Stimulated activated CD4-positive, alpha-beta T cell treated with anti-CD3 and anti-CD28 coated beads, TNF-alpha, amount 100 ng/mL, for 24 hours (primary cell): ENCODE measurements at regions not wholly inside any gene's neighbourhood (a gene's known extent, or its start where the extent isn't known, plus 50 kb on each side); places are given as distances from the start of the nearest gene placed in this dataset.

Experiments
- DNase-seq, 3 experiments: peaks; one replicate each; pipeline ENCODE4 v3.0.0-alpha.2; 2020; ENCODE audit warnings: low read depth in 3 of 3

DNA sequence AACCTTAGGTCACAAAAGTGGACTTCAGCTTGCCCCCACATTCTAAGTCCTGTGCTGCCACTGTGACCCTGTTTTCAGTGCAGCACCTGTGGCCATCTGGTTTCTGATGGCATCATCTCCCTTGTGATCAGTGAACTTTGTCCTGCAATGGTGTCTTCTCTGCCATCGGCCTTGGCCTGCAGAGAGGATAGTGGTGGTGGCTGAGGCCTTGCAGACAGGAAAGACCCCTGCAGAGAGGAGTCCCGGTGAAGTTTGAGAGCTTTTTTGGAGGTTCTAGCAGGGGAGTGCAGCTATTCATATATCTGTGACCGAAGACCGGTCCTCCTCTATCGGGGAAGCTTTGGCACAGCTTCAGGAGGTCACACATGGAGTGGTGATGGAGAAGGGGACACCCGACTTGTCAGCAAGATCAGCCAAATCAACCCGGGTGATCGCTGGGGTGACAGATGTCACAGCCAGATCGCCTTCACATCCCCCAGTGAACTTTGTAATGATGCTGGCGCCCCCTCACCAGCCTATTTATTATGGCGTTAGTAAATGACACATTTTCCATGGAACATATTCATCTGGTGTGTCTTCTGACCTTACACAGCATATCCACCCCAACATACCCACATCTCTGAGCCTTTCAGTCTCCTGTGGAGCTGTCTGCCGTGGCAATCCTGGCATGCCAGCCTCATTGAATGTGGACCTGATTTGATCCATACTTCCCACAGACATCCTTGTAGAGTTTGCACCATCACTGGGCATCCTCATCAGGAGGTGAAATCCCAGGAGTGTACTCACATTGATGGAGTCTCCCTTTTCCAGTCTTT lies 136.1 kb downstream of the PAPOLA start:
- no peak for DNase-seq

GRCh38 chr14:96639550-96639949 lies 137.4 kb downstream of the PAPOLA start:
- DNase-seq: no peak

GRCh38 chr14:96648506-96649326 lies 146.5 kb downstream of the PAPOLA start:
- no peak for DNase-seq

DNA sequence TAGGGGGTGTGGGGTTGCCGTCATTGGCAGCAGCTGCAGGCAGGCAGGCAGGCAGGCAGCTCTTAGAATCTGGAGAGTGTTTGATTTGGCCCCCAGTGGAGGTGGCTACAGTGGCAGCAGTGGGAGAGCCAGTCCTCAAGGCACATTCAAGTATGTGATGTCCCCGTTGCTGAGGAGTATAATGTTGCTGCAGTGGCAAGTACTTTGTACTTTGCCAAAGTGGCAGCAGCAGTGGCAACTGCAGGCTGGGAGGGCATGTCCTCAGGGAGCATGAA lies 147.1 kb downstream of the PAPOLA start:
- no peak for DNase-seq

DNA sequence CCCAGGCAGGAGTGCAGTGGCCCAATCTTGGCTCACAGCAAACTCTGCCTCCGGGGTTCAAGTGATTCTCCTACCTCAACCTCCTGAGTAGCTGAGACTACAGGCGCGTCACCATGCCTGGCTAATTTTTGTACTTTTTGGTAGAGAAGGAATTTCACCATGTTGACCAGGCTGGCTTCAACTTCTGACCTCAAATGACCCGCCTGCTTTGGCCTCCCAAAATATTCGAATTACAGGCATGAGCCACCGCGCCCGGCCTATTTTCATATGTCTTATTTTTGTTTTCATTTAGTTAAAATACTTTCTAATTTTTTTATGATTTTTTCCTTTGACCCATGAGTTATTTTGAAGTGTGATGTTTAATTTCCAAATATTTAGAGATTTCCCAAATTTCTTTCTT lies 143.6 kb upstream of the VRK1 start:
- no peak for DNase-seq

GRCh38 chr14:96658611-96659010 lies 138.6 kb upstream of the VRK1 start:
- DNase-seq: no peak

- DNase-seq: no peak
Observed at GRCh38 chr14:96660123-96660522, 137.1 kb upstream of the VRK1 start.

- DNase-seq: no peak
Observed at GRCh38 chr14:96660667-96661066, 136.5 kb upstream of the VRK1 start.

DNA sequence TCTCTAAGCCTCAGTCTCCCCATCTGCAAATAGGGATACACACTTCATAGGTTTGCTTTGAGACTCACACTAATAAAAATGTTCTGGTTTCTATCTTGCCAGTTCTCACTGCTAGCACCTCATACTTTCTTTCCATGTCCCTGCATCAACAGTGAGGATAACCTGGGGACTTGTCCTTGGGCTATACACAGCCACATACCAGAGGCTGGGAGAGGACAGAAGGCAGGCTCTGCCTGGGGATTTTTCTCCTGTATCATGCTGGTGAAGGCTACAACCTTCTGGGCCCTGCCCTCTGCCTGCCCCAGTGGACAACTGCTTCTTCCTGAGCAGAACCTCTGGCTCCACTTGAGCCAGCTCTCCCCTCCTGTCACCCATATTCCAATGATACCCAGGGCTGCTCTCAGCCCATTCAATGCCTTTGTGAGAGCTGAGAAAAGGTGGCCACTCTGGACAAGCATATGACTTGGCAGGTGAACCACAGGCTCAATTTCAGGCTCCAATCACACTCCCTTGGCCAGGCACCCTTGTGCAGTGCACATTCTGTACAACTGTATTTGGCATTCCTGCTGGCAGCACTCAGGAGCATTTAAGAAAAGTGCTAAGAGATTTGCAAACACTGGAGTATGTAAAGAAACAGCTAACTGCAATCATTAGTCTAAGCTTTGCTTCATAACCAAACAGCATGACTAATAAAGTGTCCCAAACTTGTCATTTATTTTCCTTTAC lies 135.8 kb upstream of the VRK1 start:
- DNase-seq: no peak

DNA sequence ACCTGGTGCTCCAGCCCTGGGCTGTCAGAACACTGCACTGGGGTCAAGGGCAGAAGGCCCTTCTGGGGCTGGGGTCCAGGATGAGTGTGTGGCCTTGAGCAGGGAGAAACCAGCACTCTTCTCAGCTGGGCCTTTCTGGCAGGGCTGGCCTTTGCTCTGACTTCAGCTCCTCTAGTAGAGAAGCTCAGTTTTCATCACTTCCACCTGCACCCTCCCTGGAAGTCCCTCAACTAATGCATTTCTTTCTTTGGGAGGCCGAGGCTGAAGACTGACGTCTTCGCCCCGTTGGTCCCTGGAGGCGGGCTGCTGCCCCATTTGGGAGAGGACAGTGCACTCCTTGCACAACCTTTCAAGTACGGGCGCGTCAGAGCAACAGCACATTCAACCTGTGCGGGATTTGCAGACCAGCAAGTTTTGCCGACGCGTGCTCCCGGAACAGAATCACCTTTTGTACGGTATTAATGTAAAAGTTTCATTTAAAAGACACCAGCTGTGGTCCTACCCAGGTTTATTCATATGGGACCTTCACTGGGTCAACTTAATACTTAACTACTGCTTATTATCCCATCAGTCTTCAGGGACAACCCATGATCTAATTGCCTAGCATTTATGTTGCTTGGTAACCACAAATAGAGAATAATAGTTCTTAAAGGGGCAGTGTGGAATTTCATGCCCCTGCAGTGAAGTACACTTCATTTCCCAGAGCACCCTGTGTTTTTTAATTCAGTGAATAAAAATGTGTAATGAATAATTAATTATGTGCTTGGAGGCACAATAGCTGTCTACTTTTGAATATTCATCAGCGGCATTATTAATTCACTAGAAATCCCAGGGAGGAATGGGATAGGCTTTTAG lies 134.8 kb upstream of the VRK1 start:
- no peak for DNase-seq

DNA sequence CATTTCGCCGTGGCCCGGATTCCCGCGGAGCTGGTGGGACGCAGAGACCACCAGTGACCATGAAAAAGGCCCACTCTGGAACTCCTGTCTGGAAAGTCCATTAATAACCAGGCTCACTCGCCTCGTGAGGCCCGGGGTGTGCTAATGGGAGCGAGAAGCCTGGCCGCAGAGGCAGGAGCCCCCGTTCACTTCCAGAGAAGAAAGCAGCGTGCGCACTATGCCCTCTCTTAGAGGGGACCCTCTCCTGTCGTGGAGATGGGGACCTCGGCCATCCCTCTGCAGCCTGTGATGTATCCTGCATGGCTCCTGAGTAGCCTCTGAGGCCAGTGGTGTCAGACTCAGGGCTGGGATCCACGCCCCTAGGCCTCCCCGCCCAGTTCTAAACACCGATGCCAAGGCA lies 134.1 kb upstream of the VRK1 start:
- DNase-seq: no peak

GRCh38 chr14:96663491-96664067 lies 133.6 kb upstream of the VRK1 start:
- no peak for DNase-seq

GRCh38 chr14:96666088-96666487 lies 131.1 kb upstream of the VRK1 start:
- DNase-seq: no peak

DNA sequence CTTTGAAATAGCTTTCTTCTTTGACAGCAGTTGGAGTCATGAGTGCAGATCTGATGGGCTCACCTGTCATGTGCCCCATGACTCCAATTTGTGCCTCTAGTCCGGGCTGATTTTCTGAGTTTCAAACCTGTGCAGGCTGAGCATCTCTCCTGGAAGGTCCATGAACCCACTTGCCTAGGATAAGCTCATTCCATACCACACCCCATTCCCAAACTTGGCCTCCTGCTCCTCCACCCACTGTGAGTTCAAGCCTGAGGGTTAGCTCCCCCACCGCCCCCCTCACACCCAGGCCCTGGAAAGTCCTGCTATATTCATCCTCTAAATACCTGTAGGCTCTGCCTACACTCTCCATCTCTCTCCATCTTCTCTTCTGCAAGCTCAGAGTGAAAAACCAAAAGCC lies 126.8 kb upstream of the VRK1 start:
- DNase-seq: no peak

DNA sequence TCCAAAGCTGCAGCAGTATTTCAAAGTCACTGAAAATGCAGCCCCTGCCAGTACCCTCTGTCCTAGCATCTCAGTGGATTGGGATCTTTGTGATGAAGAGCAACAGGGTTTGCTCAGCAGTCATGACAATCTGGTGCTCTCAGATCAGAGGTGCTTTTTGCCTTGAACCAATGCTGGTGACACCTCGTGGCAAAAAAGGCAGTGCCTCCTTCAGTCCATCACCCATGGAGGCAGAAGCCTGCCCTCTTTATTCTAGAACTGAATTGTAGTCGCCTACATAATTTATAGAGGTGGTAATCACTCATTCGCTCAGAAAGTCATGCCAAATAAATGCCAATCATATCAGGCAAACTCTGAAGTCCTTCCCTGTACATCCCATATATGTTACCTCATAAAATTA lies 126.0 kb upstream of the VRK1 start:
- no peak for DNase-seq

GRCh38 chr14:96673706-96674105 lies 123.5 kb upstream of the VRK1 start:
- no peak for DNase-seq

- no peak for DNase-seq
Observed at GRCh38 chr14:96674121-96674520, 123.1 kb upstream of the VRK1 start.

DNA sequence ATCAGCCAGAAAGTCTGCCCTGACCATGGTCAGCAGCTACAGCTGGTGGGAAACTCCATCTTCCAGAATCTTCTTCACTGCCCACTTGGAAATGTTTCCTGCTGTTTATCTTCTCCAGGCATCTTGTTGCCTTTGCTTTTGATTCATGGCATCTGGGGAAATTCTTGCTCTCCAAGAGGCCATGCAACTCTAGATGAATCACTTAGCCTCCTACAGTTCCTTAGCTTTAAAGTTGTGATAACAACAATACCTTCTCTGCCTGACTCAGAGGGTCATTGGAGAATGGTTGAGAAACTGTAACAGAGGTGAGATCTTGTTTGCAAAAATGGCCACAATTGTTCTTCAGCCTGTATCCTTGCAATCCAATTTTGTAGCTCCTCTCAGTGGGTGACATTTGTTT lies 121.0 kb upstream of the VRK1 start:
- DNase-seq: no peak

DNA sequence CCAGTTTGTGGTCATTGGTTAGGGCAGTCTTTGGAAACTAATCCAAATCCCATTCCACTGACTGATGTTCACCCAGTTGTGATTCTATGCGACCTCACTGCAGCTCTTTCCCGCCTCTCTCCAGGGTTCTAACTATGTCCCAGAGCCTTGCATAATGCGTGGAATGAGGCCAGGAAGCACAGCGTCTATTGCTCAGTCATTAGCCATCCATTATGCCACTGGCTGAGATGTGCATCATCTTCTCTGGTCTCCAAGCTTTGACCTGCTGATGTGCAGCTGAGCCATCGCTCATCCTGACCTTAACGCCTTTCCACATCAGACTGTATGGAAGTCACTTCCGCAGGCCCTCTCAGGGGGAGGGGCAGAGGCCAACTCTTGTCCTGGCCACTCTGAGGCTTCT lies 115.4 kb upstream of the VRK1 start:
- DNase-seq: no peak

DNA sequence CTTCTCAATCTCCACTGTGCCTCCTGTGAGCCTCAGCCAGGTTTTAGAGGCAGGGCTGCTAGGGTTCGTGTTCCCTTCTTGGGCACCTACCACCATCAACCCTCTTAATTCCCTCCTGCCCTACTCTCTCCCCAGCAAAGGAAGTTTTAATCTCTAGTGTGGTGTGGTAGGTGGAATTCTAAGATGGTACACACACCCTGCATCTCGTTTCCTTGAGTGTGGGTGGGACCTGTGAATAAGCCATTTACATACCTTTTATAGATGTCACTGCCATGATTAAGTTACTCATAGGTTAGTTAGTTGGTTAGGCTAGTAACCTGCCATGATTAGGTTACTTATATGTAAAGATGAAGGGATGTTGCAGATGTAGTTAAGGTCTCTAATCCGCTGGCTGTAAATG lies 114.8 kb upstream of the VRK1 start:
- DNase-seq: no peak

DNA sequence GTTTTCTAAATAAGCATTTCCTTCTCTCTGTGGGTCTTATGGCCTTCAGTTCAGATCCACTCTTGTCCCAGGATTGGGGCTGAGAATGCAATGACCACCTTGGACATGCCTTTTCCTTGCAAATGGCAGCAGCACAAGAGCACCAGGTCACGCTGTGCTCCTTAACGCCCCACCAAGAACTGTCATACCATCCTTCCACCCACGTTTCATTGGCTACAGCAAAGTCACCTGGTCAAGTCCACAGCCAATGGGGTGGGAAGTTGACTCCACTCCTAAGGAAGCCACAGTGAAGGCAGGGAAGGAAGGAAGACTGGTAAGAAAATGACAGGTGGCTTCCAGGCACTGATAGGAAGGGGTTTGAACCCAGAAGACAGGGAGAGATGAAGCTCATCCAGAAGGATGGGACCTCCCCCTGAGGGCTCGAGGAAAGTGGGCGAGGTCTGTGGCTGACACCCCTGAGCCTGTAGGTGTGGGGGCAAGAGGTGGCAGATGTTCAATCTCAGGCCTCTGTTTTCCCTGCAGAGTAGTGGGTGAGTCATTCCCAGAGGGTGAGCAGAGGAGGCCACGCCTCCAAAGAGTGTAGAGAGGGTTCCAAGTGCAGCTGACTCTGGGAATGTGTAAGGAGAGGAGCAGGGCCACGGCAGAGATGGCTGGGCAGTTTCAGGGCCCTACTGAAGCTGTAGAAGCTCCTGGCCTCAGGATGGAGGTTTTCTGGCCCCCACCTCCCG lies 113.5 kb upstream of the VRK1 start:
- DNase-seq: no peak
